Transverse colon (tissue), 4 donors: ENCODE measurements at regions not wholly inside any gene's neighbourhood (a gene's known extent, or its start where the extent isn't known, plus 50 kb on each side); places are given as distances from the start of the nearest gene placed in this dataset.

Experiments
- DNase-seq: peaks from one replicate; pipeline ENCODE4 v3.0.0-alpha.2; 2019
- H3K27ac ChIP-seq, 4 donors: fragments of 200-600 bp; sonication (generic); 2 replicates each; pipeline ENCODE4 v1.5.1; 2016 to 2018; ENCODE audit warnings: inconsistent platforms in 4 of 4
- H3K27me3 ChIP-seq: fragments of 200-600 bp; sonication (generic); 2 replicates; pipeline ENCODE4 v1.5.1; 2017; ENCODE audit warnings: inconsistent platforms
- H3K36me3 ChIP-seq, 4 donors: fragments of 200-600 bp; sonication (generic); 2 replicates each; pipeline ENCODE4 v1.5.1; 2017 to 2019; ENCODE audit warnings: inconsistent platforms in 4 of 4
- H3K4me1 ChIP-seq, 4 donors: fragments of 200-600 bp; sonication (generic); 2 replicates each; pipeline ENCODE4 v1.5.1; 2017 to 2020; ENCODE audit warnings: inconsistent platforms in 4 of 4
- H3K4me3 ChIP-seq, 4 donors: fragments of 200-600 bp; sonication (generic); 1 replicate in 1 of 4; 2 replicates in 3 of 4; pipeline versions ENCODE4 v1.5.1 to v1.6.1; 2017 to 2019; ENCODE audit warnings: inconsistent platforms in 4 of 4
- H3K9me3 ChIP-seq, 2 donors: fragments of 200-600 bp; sonication (generic); 2 replicates each; pipeline ENCODE4 v1.5.1; 2017 to 2019; ENCODE audit warnings: inconsistent platforms in 2 of 2
- EP300 ChIP-seq: sonication (generic); formaldehyde crosslinking; IDR thresholded peaks from one replicate; pipeline ENCODE4 v1.6.1; 2017; ENCODE audit warnings: antibody characterized with exemption, low read depth
- POLR2A ChIP-seq: fragments of 450-650 bp; IDR thresholded peaks from one replicate; pipeline ENCODE4 v1.6.1; 2016; ENCODE audit warnings: antibody characterized with exemption, mild to moderate bottlenecking, moderate library complexity
- POLR2AphosphoS5 ChIP-seq, 3 donors: sonication (generic); formaldehyde crosslinking; IDR thresholded peaks; one replicate each; pipeline ENCODE4 v1.6.1; 2016; ENCODE audit warnings: antibody characterized with exemption in 3 of 3
- WGBS, 2 donors: methylation state at CpG; one replicate each; pipeline ENCODE4 v1.1.5; 2018; ENCODE audit warnings: low coverage in 1 of 2; 5-methylcytosine and 5-hydroxymethylcytosine counted together
- in situ Hi-C, 4 donors: fragments of 200-750 bp; cut with MboI; loops; one replicate each; pipeline versions ENCODE4 v1.15.0 to v1.15.1; 2017; ENCODE audit warnings: low sequenced_read_pairs in 3 of 4, low pct_ligation_motif_present in 1 of 4, low pct_unique_long_range_greater_than_20kb in 1 of 4
- intact Hi-C: fragments of 100-400 bp; cut with DNase I; formaldehyde crosslinking; loops from one replicate; pipeline ENCODE4 v1.15.1; 2023; ENCODE audit warnings: low total_unique reads
- TF ChIP-seq, protein P1 (sequence below), 5 experiments: fragments of 200-600 bp in 3 of 5; fragments of 450-650 bp in 2 of 5; sonication (generic) in 3 of 5; IDR thresholded peaks; 1 replicate in 2 of 5; 2 replicates in 3 of 5; pipeline ENCODE4 v1.5.1; 2016 to 2017; ENCODE audit warnings: antibody characterized with exemption in 5 of 5, inconsistent platforms in 3 of 5, mild to moderate bottlenecking in 2 of 5, moderate library complexity in 1 of 5

DNA sequence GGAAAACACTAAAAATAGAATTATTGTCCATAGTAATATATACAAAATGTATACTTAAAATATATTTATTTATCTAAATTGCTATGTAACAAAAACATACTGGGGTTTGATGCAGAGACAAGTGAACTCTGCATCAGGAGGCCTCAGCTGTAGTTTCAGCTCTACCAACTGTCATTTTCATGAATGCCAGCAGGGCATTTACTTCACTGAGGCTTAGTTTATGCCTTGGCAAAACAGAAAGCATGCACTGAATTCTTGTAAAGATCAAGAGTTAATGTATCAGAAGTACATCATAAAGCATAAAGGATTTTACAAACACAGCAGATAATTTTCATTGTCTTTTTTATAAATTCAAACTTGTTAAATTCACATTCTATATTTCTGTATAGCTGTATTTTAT lies 577.0 kb downstream of the C4orf33 start:
- no peak for DNase-seq

DNA sequence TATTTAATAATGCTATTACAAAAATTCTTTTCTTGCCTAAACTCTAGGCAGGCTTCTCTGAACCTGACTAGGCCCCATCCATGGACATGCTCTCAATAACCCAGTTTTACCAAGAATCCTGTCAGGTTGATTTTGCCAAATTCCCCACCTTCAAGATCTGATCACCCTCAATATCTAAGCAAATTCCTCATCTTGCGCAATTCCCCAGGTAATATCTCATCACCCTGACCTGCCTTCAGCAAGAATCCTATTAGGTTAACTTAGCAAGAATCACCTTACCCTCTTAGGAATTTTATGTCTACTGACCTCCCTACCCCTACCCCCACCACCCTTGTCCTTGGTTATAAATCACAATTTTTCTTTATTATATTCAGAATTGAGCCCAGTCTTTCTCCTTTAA lies 579.1 kb downstream of the C4orf33 start:
- WGBS, 2 donors, result 75 to 92% methylated on average over 1 of the region's 1 CpG
- no peak overlapping the region for H3K27ac ChIP-seq
- H3K36me3 ChIP-seq, result no peaks in the 10 kb centered on the region
- H3K4me3 ChIP-seq, result no peak overlapping the region
- TF ChIP-seq EP300 (no peak), POLR2AphosphoS5 (IDR thresholded peaks at IDR 0.05) (no peak), POLR2A (no peak)
- TF ChIP-seq, protein P1, sequence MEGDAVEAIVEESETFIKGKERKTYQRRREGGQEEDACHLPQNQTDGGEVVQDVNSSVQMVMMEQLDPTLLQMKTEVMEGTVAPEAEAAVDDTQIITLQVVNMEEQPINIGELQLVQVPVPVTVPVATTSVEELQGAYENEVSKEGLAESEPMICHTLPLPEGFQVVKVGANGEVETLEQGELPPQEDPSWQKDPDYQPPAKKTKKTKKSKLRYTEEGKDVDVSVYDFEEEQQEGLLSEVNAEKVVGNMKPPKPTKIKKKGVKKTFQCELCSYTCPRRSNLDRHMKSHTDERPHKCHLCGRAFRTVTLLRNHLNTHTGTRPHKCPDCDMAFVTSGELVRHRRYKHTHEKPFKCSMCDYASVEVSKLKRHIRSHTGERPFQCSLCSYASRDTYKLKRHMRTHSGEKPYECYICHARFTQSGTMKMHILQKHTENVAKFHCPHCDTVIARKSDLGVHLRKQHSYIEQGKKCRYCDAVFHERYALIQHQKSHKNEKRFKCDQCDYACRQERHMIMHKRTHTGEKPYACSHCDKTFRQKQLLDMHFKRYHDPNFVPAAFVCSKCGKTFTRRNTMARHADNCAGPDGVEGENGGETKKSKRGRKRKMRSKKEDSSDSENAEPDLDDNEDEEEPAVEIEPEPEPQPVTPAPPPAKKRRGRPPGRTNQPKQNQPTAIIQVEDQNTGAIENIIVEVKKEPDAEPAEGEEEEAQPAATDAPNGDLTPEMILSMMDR (IDR thresholded peaks at IDR 0.05), result no peak
- H3K9me3 ChIP-seq, result no peaks in the 10 kb centered on the region
- no peaks in the 10 kb centered on the region for H3K4me1 ChIP-seq
- H3K27me3 ChIP-seq, result no peaks in the 10 kb centered on the region
- intact Hi-C loops, result no loop called here
- in situ Hi-C loops, result no loop called here
- DNase-seq, result no peak

More for the DNA sequence above, 577.0 kb downstream of the C4orf33 start:
- H3K27me3 ChIP-seq, result no peaks in the 10 kb centered on the region
- in situ Hi-C loops (no loop called here), intact Hi-C loops (no loop called here)
- no peak overlapping the region for H3K4me3 ChIP-seq
- TF ChIP-seq POLR2AphosphoS5 (IDR thresholded peaks at IDR 0.05) (no peak), EP300 (no peak), POLR2A (no peak)
- TF ChIP-seq, protein P1 (IDR thresholded peaks at IDR 0.05), result no peak
- no peaks in the 10 kb centered on the region for H3K36me3 ChIP-seq
- no peak overlapping the region for H3K27ac ChIP-seq
- no peaks in the 10 kb centered on the region for H3K4me1 ChIP-seq
- H3K9me3 ChIP-seq, result no peaks in the 10 kb centered on the region

DNA sequence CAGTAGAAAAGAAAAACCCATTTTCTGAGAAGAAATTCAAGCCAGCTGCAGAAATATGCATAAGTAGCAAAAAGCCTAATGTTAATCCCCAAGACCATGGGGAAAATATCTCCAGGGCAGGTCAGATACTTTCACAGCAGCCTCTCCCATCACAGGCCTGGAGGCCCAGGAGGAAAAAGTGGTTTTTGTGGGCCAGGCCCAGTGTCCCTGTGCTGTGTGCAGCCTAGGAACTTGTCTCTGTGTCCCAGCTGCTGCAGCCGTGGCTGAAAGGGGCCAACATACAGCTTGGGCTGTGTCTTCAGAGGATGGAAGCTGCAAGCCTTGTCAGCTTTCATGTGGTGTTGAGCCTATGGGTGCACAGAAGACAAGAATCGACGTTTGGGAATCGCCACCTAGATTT lies 581.0 kb downstream of the C4orf33 start:
- TF ChIP-seq, protein P1 (IDR thresholded peaks at IDR 0.05), result no peak
- TF ChIP-seq EP300 (no peak), POLR2A (no peak), POLR2AphosphoS5 (IDR thresholded peaks at IDR 0.05) (no peak)
- Histone ChIP-seq H3K4me3 (no peak overlapping the region), H3K27me3 (no peaks in the 10 kb centered on the region), H3K4me1 (no peaks in the 10 kb centered on the region), H3K36me3 (no peaks in the 10 kb centered on the region), H3K9me3 (no peaks in the 10 kb centered on the region), H3K27ac (no peak overlapping the region)
- intact Hi-C loops, result no loop called here
- in situ Hi-C loops, result no loop called here
- DNase-seq, result no peak
- WGBS, 2 donors, result 88 to 92% methylated on average over 3 to 4 of the region's 4 CpGs

DNA sequence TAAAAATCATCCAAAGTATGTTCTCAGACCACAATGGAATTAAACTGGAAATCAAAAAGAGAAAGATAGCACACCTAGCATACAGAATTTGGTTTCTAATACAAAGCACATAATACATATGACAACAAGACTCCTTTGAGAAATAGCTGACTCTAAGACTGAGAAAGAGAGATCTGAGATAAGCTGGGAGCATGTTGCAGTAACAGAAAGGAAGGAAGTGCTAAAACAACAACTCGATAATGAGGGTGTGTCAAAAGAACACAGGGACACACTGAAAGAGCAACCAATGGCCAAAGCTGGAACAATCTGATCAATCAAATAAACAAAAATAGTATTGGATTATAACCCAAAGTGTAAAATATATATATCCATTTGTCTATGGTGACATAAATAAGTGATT lies 586.6 kb downstream of the C4orf33 start:
- H3K36me3 ChIP-seq, result no peaks in the 10 kb centered on the region
- 39 to 71% methylated on average over 1 of the region's 1 CpG for WGBS, 2 donors
- TF ChIP-seq, protein P1 (IDR thresholded peaks at IDR 0.05), result no peak
- TF ChIP-seq EP300 (no peak), POLR2A (no peak), POLR2AphosphoS5 (IDR thresholded peaks at IDR 0.05) (no peak)
- no peaks in the 10 kb centered on the region for H3K9me3 ChIP-seq
- H3K4me3 ChIP-seq, result no peak overlapping the region
- H3K4me1 ChIP-seq, result no peaks in the 10 kb centered on the region
- no peaks in the 10 kb centered on the region for H3K27me3 ChIP-seq
- no peak overlapping the region for H3K27ac ChIP-seq
- intact Hi-C loops, result no loop called here
- in situ Hi-C loops, result no loop called here
- DNase-seq, result no peak
